ENCODE measurements at regions not wholly inside any gene's neighbourhood (a gene's known extent, or its start where the extent isn't known, plus 50 kb on each side); places are given as distances from the start of the nearest gene placed in this dataset.

GRCh38 chr15:31217566-31218270 is 108.9 kb upstream of the KLF13 start:
- no peaks in the 10 kb centered on the region for H3K27me3 ChIP-seq (ENCODE audit: control insufficient read depth in 2 of 2, insufficient read depth in 2 of 2, low read length in 2 of 2)
- ChIA-PET CTCF (interaction anchor here (1.2 to 1.3 kb wide), 2 partner anchors 108 to 271 kb away, joined by 3 read pairs; partner anchors contain the start of gene KLF13), POLR2A (interaction anchor here (1.0 to 4.2 kb wide), 7 partner anchors 47 to 270 kb away, joined by 3 to 18 read pairs (median 4); partner anchors contain the start of gene KLF13)
- DNase-seq (no peak), ATAC-seq (no peak)
- H3K36me3 Mint-ChIP-seq, result peaks cover 0 to under 1% (median 0%) of the 10 kb centered on the region in 5 donors
- no peak overlapping the region for H3K4me3 ChIP-seq (ENCODE audit: low read length)
- H3K27me3 Mint-ChIP-seq, result peaks cover 0 to under 1% (median 0%) of the 10 kb centered on the region in 5 donors
- H3K4me3 Mint-ChIP-seq, result peak overlapping the region in 2 of 10 donors; percentile 9 to 24
- H3K27ac ChIP-seq (ENCODE audit: low read depth, low read length), result peak overlapping the region; percentile 33
- peaks cover 11 to 14% of the 10 kb centered on the region in 2 donors for H3K4me1 ChIP-seq (ENCODE audit: control insufficient read depth in 2 of 2, insufficient read depth in 2 of 2, low read length in 2 of 2)
- H3K9me3 ChIP-seq (ENCODE audit: control insufficient read depth in 2 of 3, low read length in 3 of 3), result no peaks in the 10 kb centered on the region
- H3K27ac Mint-ChIP-seq, result peak overlapping the region; percentile 76 to 95 (median 88)
- H3K36me3 ChIP-seq (ENCODE audit: control insufficient read depth in 2 of 3, insufficient read depth in 3 of 3, low read length in 3 of 3), result no peaks in the 10 kb centered on the region
- intact Hi-C loops (cut with micrococcal nuclease), result loop anchor here (2.0 to 5.0 kb wide), 4 partner anchors 49 to 270 kb away; no protein-coding TSS in a partner anchor
- H3K4me1 Mint-ChIP-seq, result peaks cover 9 to 58% (median 47%) of the 10 kb centered on the region in 7 donors
- no peaks in the 10 kb centered on the region for H3K9me3 Mint-ChIP-seq

- peak overlapping the region in 8 of 9 donors; percentile 16 to 83 (median 67) for H3K27ac Mint-ChIP-seq
- H3K27me3 Mint-ChIP-seq, result peaks cover 0 to 3% (median 0%) of the 10 kb centered on the region in 5 donors
- Histone ChIP-seq H3K27ac (ENCODE audit: low read depth, low read length) (no peak overlapping the region), H3K4me1 (ENCODE audit: control insufficient read depth in 2 of 2, insufficient read depth in 2 of 2, low read length in 2 of 2) (peaks cover 9 to 20% of the 10 kb centered on the region in 2 donors), H3K4me3 (ENCODE audit: low read length) (no peak overlapping the region), H3K9me3 (ENCODE audit: control insufficient read depth in 2 of 3, low read length in 3 of 3) (no peaks in the 10 kb centered on the region), H3K27me3 (ENCODE audit: control insufficient read depth in 2 of 2, insufficient read depth in 2 of 2, low read length in 2 of 2) (no peaks in the 10 kb centered on the region), H3K36me3 (ENCODE audit: control insufficient read depth in 2 of 3, insufficient read depth in 3 of 3, low read length in 3 of 3) (no peaks in the 10 kb centered on the region)
- peaks cover 19 to 72% (median 53%) of the 10 kb centered on the region in 7 donors for H3K4me1 Mint-ChIP-seq
- ChIA-PET CTCF (no interaction called here), POLR2A (interaction anchor here (0.8 to 4.2 kb wide), 4 partner anchors 8 to 107 kb away, joined by 3 to 18 read pairs (median 8); partner anchors contain the start of gene KLF13)
- no peaks in the 10 kb centered on the region for H3K9me3 Mint-ChIP-seq
- H3K36me3 Mint-ChIP-seq, result peaks cover 0 to 2% (median 0%) of the 10 kb centered on the region in 5 donors
- no peak for DNase-seq
- intact Hi-C loops (cut with micrococcal nuclease), result loop anchor here in 1 of 2 donors (5.0 kb wide), 2 partner anchors 218 to 268 kb away; no protein-coding TSS in a partner anchor
- no peak for ATAC-seq
- no peak overlapping the region for H3K4me3 Mint-ChIP-seq
These were observed 107.4 kb upstream of the KLF13 start for GRCh38 chr15:31219221-31219620.

GRCh38 chr15:31221936-31222515 is 104.6 kb upstream of the KLF13 start:
- intact Hi-C loops (cut with micrococcal nuclease), result no loop called here
- DNase-seq (no peak), ATAC-seq (no peak)
- peaks cover 14 to 63% (median 46%) of the 10 kb centered on the region in 7 donors for H3K4me1 Mint-ChIP-seq
- Histone ChIP-seq H3K4me3 (ENCODE audit: low read length) (no peak overlapping the region), H3K4me1 (ENCODE audit: control insufficient read depth in 2 of 2, insufficient read depth in 2 of 2, low read length in 2 of 2) (peaks cover 0 to 14% of the 10 kb centered on the region in 2 donors), H3K36me3 (ENCODE audit: control insufficient read depth in 2 of 3, insufficient read depth in 3 of 3, low read length in 3 of 3) (no peaks in the 10 kb centered on the region), H3K9me3 (ENCODE audit: control insufficient read depth in 2 of 3, low read length in 3 of 3) (no peaks in the 10 kb centered on the region), H3K27ac (ENCODE audit: low read depth, low read length) (no peak overlapping the region), H3K27me3 (ENCODE audit: control insufficient read depth in 2 of 2, insufficient read depth in 2 of 2, low read length in 2 of 2) (no peaks in the 10 kb centered on the region)
- peaks cover 0 to 2% (median 0%) of the 10 kb centered on the region in 5 donors for H3K36me3 Mint-ChIP-seq
- ChIA-PET CTCF (no interaction called here), POLR2A (interaction anchor here (0.9 to 1.5 kb wide), 4 partner anchors 18 to 148 kb away, joined by 3 read pairs; no protein-coding TSS in a partner anchor)
- H3K27ac Mint-ChIP-seq, result peak overlapping the region in 7 of 9 donors; percentile 55 to 82 (median 66)
- peaks cover 0 to 7% (median 0%) of the 10 kb centered on the region in 5 donors for H3K27me3 Mint-ChIP-seq
- H3K4me3 Mint-ChIP-seq, result peak overlapping the region in 1 of 10 donors; percentile 26
- H3K9me3 Mint-ChIP-seq, result no peaks in the 10 kb centered on the region

GRCh38 chr15:31222773-31223341 is 103.8 kb upstream of the KLF13 start:
- ATAC-seq, result no peak
- peak overlapping the region; percentile 12 to 82 (median 62) for H3K27ac Mint-ChIP-seq
- H3K36me3 Mint-ChIP-seq, result peaks cover 0 to 2% (median 0%) of the 10 kb centered on the region in 5 donors
- Histone ChIP-seq H3K36me3 (ENCODE audit: control insufficient read depth in 2 of 3, insufficient read depth in 3 of 3, low read length in 3 of 3) (no peaks in the 10 kb centered on the region), H3K27me3 (ENCODE audit: control insufficient read depth in 2 of 2, insufficient read depth in 2 of 2, low read length in 2 of 2) (no peaks in the 10 kb centered on the region), H3K9me3 (ENCODE audit: control insufficient read depth in 2 of 3, low read length in 3 of 3) (no peaks in the 10 kb centered on the region), H3K27ac (ENCODE audit: low read depth, low read length) (no peak overlapping the region), H3K4me1 (ENCODE audit: control insufficient read depth in 2 of 2, insufficient read depth in 2 of 2, low read length in 2 of 2) (peaks cover 0 to 14% of the 10 kb centered on the region in 2 donors), H3K4me3 (ENCODE audit: low read length) (no peak overlapping the region)
- ChIA-PET CTCF (no interaction called here), POLR2A (interaction anchor here (0.8 to 1.5 kb wide), 4 partner anchors 11 to 147 kb away, joined by 3 read pairs; no protein-coding TSS in a partner anchor)
- H3K27me3 Mint-ChIP-seq, result peaks cover 0 to 8% (median 0%) of the 10 kb centered on the region in 5 donors
- H3K4me1 Mint-ChIP-seq, result peaks cover 14 to 58% (median 41%) of the 10 kb centered on the region in 7 donors
- H3K9me3 Mint-ChIP-seq, result no peaks in the 10 kb centered on the region
- DNase-seq, result no peak
- intact Hi-C loops (cut with micrococcal nuclease), result no loop called here
- H3K4me3 Mint-ChIP-seq, result peak overlapping the region in 8 of 10 donors; percentile 2 to 56 (median 41)

GRCh38 chr15:31223478-31224350 is 102.9 kb upstream of the KLF13 start:
- intact Hi-C loops (cut with micrococcal nuclease), result no loop called here
- Mint-ChIP-seq H3K36me3 (peaks cover 0 to 2% (median 0%) of the 10 kb centered on the region in 5 donors), H3K4me3 (peak overlapping the region in 4 of 10 donors; percentile 39 to 56 (median 49)), H3K27ac (peak overlapping the region in 4 of 9 donors; percentile 55 to 66 (median 61)), H3K9me3 (no peaks in the 10 kb centered on the region), H3K4me1 (peaks cover 14 to 54% (median 36%) of the 10 kb centered on the region in 7 donors), H3K27me3 (peaks cover 0 to 13% (median 0%) of the 10 kb centered on the region in 5 donors)
- no peak for DNase-seq
- Histone ChIP-seq H3K9me3 (ENCODE audit: control insufficient read depth in 2 of 3, low read length in 3 of 3) (no peaks in the 10 kb centered on the region), H3K27ac (ENCODE audit: low read depth, low read length) (no peak overlapping the region), H3K36me3 (ENCODE audit: control insufficient read depth in 2 of 3, insufficient read depth in 3 of 3, low read length in 3 of 3) (no peaks in the 10 kb centered on the region), H3K27me3 (ENCODE audit: control insufficient read depth in 2 of 2, insufficient read depth in 2 of 2, low read length in 2 of 2) (no peaks in the 10 kb centered on the region), H3K4me1 (ENCODE audit: control insufficient read depth in 2 of 2, insufficient read depth in 2 of 2, low read length in 2 of 2) (peaks cover 0 to 14% of the 10 kb centered on the region in 2 donors), H3K4me3 (ENCODE audit: low read length) (no peak overlapping the region)
- POLR2A ChIA-PET, result interaction anchor here (0.7 to 1.5 kb wide), 4 partner anchors 9 to 146 kb away, joined by 3 to 5 read pairs (median 4); no protein-coding TSS in a partner anchor
- no peak for ATAC-seq
- CTCF ChIA-PET, result interaction anchor here (0.6 kb wide), 1 partner anchor 20 kb away, joined by 4 read pairs; no protein-coding TSS in a partner anchor

Measured in naive thymus-derived CD4-positive, alpha-beta T cell (primary cell).